SU-DHL-6 (cell line): ENCODE measurements at regions not wholly inside any gene's neighbourhood (a gene's known extent, or its start where the extent isn't known, plus 50 kb on each side); places are given as distances from the start of the nearest gene placed in this dataset.

Experiments used
- H2AFZ ChIP-seq: fragments of 200-600 bp; sonication (generic); 2 replicates; pipeline ENCODE4 v1.6.1; 2014; ENCODE audit warnings: low read depth, mild to moderate bottlenecking, moderate library complexity, mixed read lengths, antibody characterized with exemption, low read length; ENCODE audit not compliant: severe bottlenecking
- H3F3A ChIP-seq: fragments of 200-600 bp; shearing (Covaris generic); 2 replicates; pipeline ENCODE4 v1.6.0; 2016; ENCODE audit warnings: antibody characterized with exemption, mild to moderate bottlenecking; ENCODE audit not compliant: insufficient read depth
- H3K27ac ChIP-seq: fragments of 200-600 bp; sonication (generic); 2 replicates; pipeline ENCODE4 v1.5.1; 2016; ENCODE audit warnings: low read depth, mild to moderate bottlenecking, low read length, moderate library complexity, mixed read lengths
- H3K27me3 ChIP-seq: fragments of 200-600 bp; sonication (generic), shearing (Covaris generic); 2 replicates; pipeline ENCODE4 v1.6.0; 2014; ENCODE audit warnings: mild to moderate bottlenecking, low read length
- H3K36me3 ChIP-seq: fragments of 200-600 bp; sonication (generic); 2 replicates; pipeline ENCODE4 v1.6.1; 2014; ENCODE audit warnings: mild to moderate bottlenecking, low read length, mixed read lengths
- H3K4me2 ChIP-seq: fragments of 300-600, 200-600 bp; shearing (Covaris generic), sonication (generic); 2 replicates; pipeline ENCODE4 v1.6.0; 2014; ENCODE audit warnings: low read length, low read depth, mild to moderate bottlenecking; ENCODE audit not compliant: poor library complexity, severe bottlenecking
- H3K4me3 ChIP-seq: fragments of 200-600 bp; sonication (generic); 2 replicates; pipeline ENCODE4 v1.5.1; 2014; ENCODE audit warnings: antibody characterized with exemption, low read length, mild to moderate bottlenecking, mixed read lengths; ENCODE audit not compliant: insufficient read depth, poor library complexity, severe bottlenecking
- H3K79me2 ChIP-seq: fragments of 200-600 bp; sonication (generic); 2 replicates; pipeline ENCODE4 v1.6.1; 2014; ENCODE audit warnings: mild to moderate bottlenecking, low read length, moderate library complexity; ENCODE audit not compliant: insufficient read depth
- H3K9ac ChIP-seq: fragments of 200-600 bp; sonication (generic); 2 replicates; pipeline ENCODE4 v1.7.0; 2014; ENCODE audit warnings: mild to moderate bottlenecking, low read length
- H3K9me2 ChIP-seq: fragments of 200-600 bp; sonication (generic); replicated peaks from 2 replicates; pipeline ENCODE4 v1.6.1; 2014; ENCODE audit warnings: low read length; ENCODE audit not compliant: insufficient read depth
- H3K9me3 ChIP-seq: fragments of 200-600 bp; sonication (generic); 2 replicates; pipeline ENCODE4 v1.6.1; 2014; ENCODE audit warnings: low read length, mixed read lengths; ENCODE audit not compliant: insufficient read depth
- H4K20me1 ChIP-seq: fragments of 200-600 bp; sonication (generic); 2 replicates; pipeline ENCODE4 v1.6.1; 2014; ENCODE audit warnings: low read depth, mild to moderate bottlenecking, antibody characterized with exemption, low read length, moderate library complexity, mixed read lengths
- CTCF ChIP-seq: fragments of 200-600 bp; sonication (generic); IDR thresholded peaks from one replicate; pipeline ENCODE4 v1.5.1; 2017; ENCODE audit warnings: antibody characterized with exemption, mild to moderate bottlenecking, low read length, moderate library complexity; ENCODE audit not compliant: insufficient read depth, poor library complexity, severe bottlenecking
- EZH2phosphoT487 ChIP-seq: fragments of 200-600 bp; sonication (generic), shearing (Covaris generic); conservative IDR thresholded peaks from 2 replicates; pipeline ENCODE4 v1.6.1; 2018; ENCODE audit warnings: mild to moderate bottlenecking, antibody characterized with exemption, low read length, moderate library complexity, mixed read lengths

DNA sequence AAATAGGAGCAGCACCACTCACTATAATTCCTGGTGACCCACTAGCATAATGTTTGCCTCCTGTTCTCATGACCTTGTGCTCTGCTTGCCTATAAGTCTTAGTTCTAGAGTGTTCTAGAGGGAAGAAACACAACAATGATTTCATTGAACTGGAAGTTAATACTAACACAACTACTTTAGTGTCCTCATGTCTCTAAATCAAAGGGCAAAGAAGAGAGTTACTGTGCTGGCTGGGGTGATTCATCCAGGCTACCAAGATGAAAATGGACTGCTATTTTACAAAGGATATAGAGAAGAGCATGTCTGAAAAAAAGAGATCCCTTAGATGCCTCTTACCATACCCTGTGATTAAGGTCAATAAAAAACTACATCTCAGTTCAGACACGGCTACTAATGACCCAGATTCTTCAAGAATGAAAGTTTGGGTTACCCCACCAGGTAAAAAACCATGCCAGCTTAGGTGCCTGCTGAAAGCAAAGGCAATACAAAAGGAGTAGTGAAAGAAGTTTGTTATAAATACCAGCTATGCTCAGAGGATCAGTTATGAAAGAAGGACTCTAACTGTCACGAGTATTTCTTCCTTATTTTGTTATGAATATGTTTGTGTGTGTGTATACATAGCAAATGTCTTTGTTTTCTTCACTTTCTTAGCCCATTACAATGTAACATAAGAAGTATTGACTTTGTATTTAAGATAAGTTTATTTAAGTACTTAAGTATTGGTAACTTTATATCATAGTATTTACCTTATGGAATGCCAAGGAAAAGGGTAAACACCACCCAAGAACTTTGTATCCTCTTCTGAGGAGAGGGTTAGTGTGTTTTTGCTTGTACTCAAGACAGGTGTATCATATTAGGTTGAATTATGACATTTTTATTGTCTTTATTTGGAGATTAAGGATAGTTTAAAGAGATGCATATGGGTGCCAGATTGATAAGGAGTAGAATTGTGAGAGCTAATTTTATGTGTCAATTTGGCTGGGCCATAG, 314.1 kb upstream of the PTGER4 start:
- Histone ChIP-seq H3K4me2 (no peak overlapping the region), H2AFZ (no peak overlapping the region), H4K20me1 (no peaks in the 10 kb centered on the region), H3K27ac (no peak overlapping the region), H3K9me3 (no peaks in the 10 kb centered on the region), H3K79me2 (no peaks in the 10 kb centered on the region), H3K9me2 (no peaks in the 10 kb centered on the region), H3F3A (no peaks in the 10 kb centered on the region), H3K4me3 (no peak overlapping the region), H3K36me3 (no peaks in the 10 kb centered on the region; the same call in 1 of the 2 replicates), H3K27me3 (no peaks in the 10 kb centered on the region), H3K9ac (no peak overlapping the region)
- TF ChIP-seq EZH2phosphoT487 = no peak
- TF ChIP-seq CTCF = no peak

DNA sequence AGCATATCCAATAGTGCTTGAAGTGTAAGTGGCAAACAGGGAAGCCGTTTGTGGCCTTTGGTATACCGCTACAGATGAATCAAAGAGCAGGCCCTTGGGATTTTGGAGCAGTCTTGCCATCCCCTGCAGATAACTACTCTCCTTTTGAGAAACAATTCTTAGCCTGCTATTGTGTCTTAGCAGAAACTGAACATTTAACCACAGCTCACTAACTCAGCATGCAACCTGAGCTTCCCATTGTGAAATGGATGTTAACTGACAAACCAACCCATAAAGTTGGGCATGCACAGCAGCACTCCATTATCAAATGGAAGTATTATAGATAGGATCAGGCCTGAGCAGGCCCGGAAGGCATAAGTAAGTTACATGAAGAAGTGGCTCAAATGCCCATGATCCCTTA, 315.3 kb upstream of the PTGER4 start:
- no peaks in the 10 kb centered on the region for H3F3A ChIP-seq
- no peak overlapping the region for H2AFZ ChIP-seq
- no peaks in the 10 kb centered on the region for H3K9me3 ChIP-seq
- H3K9ac ChIP-seq = no peak overlapping the region
- H3K79me2 ChIP-seq = no peaks in the 10 kb centered on the region
- no peaks in the 10 kb centered on the region; the same call in 1 of the 2 replicates for H3K36me3 ChIP-seq
- no peak overlapping the region for H3K4me2 ChIP-seq
- H3K27me3 ChIP-seq = no peaks in the 10 kb centered on the region
- H3K4me3 ChIP-seq = no peak overlapping the region
- H4K20me1 ChIP-seq = no peaks in the 10 kb centered on the region
- no peak for TF ChIP-seq CTCF
- no peak for TF ChIP-seq EZH2phosphoT487
- no peak overlapping the region for H3K27ac ChIP-seq
- H3K9me2 ChIP-seq = no peaks in the 10 kb centered on the region

DNA sequence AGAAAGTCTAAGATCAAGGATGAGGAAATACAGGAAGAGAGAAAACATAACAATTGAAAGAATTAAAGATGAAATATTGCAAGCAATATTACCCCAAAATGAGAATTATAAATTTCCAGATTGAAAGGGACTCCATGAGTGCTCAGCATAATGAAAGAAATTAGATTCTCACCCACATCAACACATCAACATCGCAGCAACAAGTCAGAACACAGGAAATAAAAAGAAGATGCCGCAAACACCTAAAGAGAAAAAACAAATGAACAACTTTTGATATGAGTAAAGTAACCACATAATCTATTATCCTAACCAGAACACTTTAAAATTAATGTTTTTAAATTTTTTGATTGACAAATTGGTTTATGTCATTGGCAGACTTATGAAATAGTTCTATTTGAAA, 318.3 kb upstream of the PTGER4 start:
- Histone ChIP-seq H2AFZ (no peak overlapping the region), H3K9ac (no peak overlapping the region), H4K20me1 (no peaks in the 10 kb centered on the region), H3K4me3 (no peak overlapping the region), H3K36me3 (no peaks in the 10 kb centered on the region; the same call in 1 of the 2 replicates), H3K79me2 (no peaks in the 10 kb centered on the region), H3K9me2 (no peaks in the 10 kb centered on the region), H3K4me2 (no peak overlapping the region), H3K9me3 (no peaks in the 10 kb centered on the region), H3K27ac (no peak overlapping the region), H3F3A (no peaks in the 10 kb centered on the region), H3K27me3 (no peaks in the 10 kb centered on the region)
- no peak for TF ChIP-seq CTCF
- no peak for TF ChIP-seq EZH2phosphoT487
